ENCODE measurements at regions not wholly inside any gene's neighbourhood (a gene's known extent, or its start where the extent isn't known, plus 50 kb on each side); places are given as distances from the start of the nearest gene placed in this dataset.

GRCh38 chr10:4234661-4235060 is 449.7 kb upstream of the KLF6 start:
- TF ChIP-seq EZH2 (IDR thresholded peaks at IDR 0.05; ENCODE audit: insufficient read depth, poor library complexity, severe bottlenecking) (no peak), EZH2phosphoT487 (IDR thresholded peaks at IDR 0.05; ENCODE audit: insufficient read depth, low read depth) (no peak)
- Histone ChIP-seq H3K27ac (no peak overlapping the region), H4K20me1 (ENCODE audit: insufficient read depth) (no peaks in the 10 kb centered on the region), H2AFZ (no peak overlapping the region), H3K9ac (no peak overlapping the region), H3K27me3 (replicated peaks; ENCODE audit: insufficient read depth) (no peaks in the 10 kb centered on the region), H3K9me3 (ENCODE audit: low read depth) (no peaks in the 10 kb centered on the region), H3K4me1 (ENCODE audit: insufficient read depth) (peaks cover 6% of the 10 kb centered on the region), H3K4me3 (no peak overlapping the region), H3K9me2 (ENCODE audit: insufficient read depth) (no peaks in the 10 kb centered on the region), H3F3A (ENCODE audit: insufficient read depth) (peaks cover 4% of the 10 kb centered on the region), H3K4me2 (ENCODE audit: unreplicated experiment) (no peak overlapping the region), H3K79me2 (ENCODE audit: insufficient read depth) (no peaks in the 10 kb centered on the region), H3K36me3 (ENCODE audit: low read depth) (no peaks in the 10 kb centered on the region)
- DNase-seq: no peak
- 82 to 85% methylated on average over 8 of the region's 8 CpGs for WGBS, 2 experiments (ENCODE audit: low coverage in 1 of 2, low lambda C conversion rate in 2 of 2, missing lambda C conversion rate in 2 of 2)
- in situ Hi-C loops (cut with MboI): loop anchor here (25.0 kb wide), 2 partner anchors 528 to 997 kb away; no protein-coding TSS in a partner anchor

GRCh38 chr10:4231439-4231838 is 446.4 kb upstream of the KLF6 start:
- in situ Hi-C loops (cut with MboI): loop anchor here (25.0 kb wide), 2 partner anchors 531 to 994 kb away; no protein-coding TSS in a partner anchor

DNA sequence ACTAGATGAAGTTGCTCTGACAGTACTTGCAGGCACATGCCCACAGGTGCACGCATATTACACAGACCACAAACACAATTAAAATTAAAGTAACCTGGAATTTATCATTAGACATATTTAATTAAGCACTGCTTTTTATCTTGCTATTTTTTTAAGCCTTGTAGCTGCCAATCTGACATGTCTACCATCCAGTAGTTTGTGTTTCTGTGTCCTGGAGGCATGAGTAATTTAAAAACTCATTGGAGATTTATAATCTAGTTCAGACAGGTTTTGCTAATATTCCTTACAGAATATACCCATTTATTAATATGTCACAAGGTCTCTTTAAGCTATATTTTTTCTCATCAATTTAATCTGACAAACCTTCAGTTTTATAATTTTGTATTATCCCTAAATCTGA is 445.0 kb upstream of the KLF6 start:
- H3K79me2 ChIP-seq (ENCODE audit: insufficient read depth): no peaks in the 10 kb centered on the region
- H3K9me2 ChIP-seq (ENCODE audit: insufficient read depth): no peaks in the 10 kb centered on the region
- no peak for TF ChIP-seq EZH2phosphoT487 (IDR thresholded peaks at IDR 0.05; ENCODE audit: insufficient read depth, low read depth)
- TF ChIP-seq EZH2 (IDR thresholded peaks at IDR 0.05; ENCODE audit: insufficient read depth, poor library complexity, severe bottlenecking): no peak
- H2AFZ ChIP-seq: no peak overlapping the region
- no peaks in the 10 kb centered on the region for H3K36me3 ChIP-seq (ENCODE audit: low read depth)
- 97 to 100% methylated on average over 1 of the region's 1 CpG for WGBS, 2 experiments (ENCODE audit: low coverage in 1 of 2, low lambda C conversion rate in 2 of 2, missing lambda C conversion rate in 2 of 2)
- no peak overlapping the region for H3K4me3 ChIP-seq
- DNase-seq: no peak
- H3K27ac ChIP-seq: no peak overlapping the region
- no peaks in the 10 kb centered on the region for H3F3A ChIP-seq (ENCODE audit: insufficient read depth)
- no peaks in the 10 kb centered on the region for H3K4me1 ChIP-seq (ENCODE audit: insufficient read depth)
- no peaks in the 10 kb centered on the region for H3K27me3 ChIP-seq (replicated peaks; ENCODE audit: insufficient read depth)
- no peaks in the 10 kb centered on the region for H3K9me3 ChIP-seq (ENCODE audit: low read depth)
- H3K9ac ChIP-seq: no peak overlapping the region
- H3K4me2 ChIP-seq (ENCODE audit: unreplicated experiment): no peak overlapping the region
- H4K20me1 ChIP-seq (ENCODE audit: insufficient read depth): no peaks in the 10 kb centered on the region
- in situ Hi-C loops (cut with MboI): loop anchor here (25.0 kb wide), 2 partner anchors 532 to 993 kb away; no protein-coding TSS in a partner anchor

More at GRCh38 chr10:4231439-4231838, 446.4 kb upstream of the KLF6 start:
- Histone ChIP-seq H3K36me3 (ENCODE audit: low read depth) (no peaks in the 10 kb centered on the region), H3F3A (ENCODE audit: insufficient read depth) (no peaks in the 10 kb centered on the region), H3K9me2 (ENCODE audit: insufficient read depth) (no peaks in the 10 kb centered on the region), H3K27ac (no peak overlapping the region), H3K4me2 (ENCODE audit: unreplicated experiment) (no peak overlapping the region), H3K9me3 (ENCODE audit: low read depth) (no peaks in the 10 kb centered on the region), H3K27me3 (replicated peaks; ENCODE audit: insufficient read depth) (no peaks in the 10 kb centered on the region), H3K4me3 (no peak overlapping the region), H3K4me1 (ENCODE audit: insufficient read depth) (no peaks in the 10 kb centered on the region), H4K20me1 (ENCODE audit: insufficient read depth) (no peaks in the 10 kb centered on the region), H2AFZ (no peak overlapping the region), H3K79me2 (ENCODE audit: insufficient read depth) (no peaks in the 10 kb centered on the region), H3K9ac (no peak overlapping the region)
- TF ChIP-seq EZH2phosphoT487 (IDR thresholded peaks at IDR 0.05; ENCODE audit: insufficient read depth, low read depth): no peak
- no peak for TF ChIP-seq EZH2 (IDR thresholded peaks at IDR 0.05; ENCODE audit: insufficient read depth, poor library complexity, severe bottlenecking)
- no peak for DNase-seq
- 94% methylated on average over 7 of the region's 7 CpGs for WGBS, 2 experiments (ENCODE audit: low coverage in 1 of 2, low lambda C conversion rate in 2 of 2, missing lambda C conversion rate in 2 of 2)

GRCh38 chr10:4229106-4229505 is 444.1 kb upstream of the KLF6 start:
- Histone ChIP-seq H3K27me3 (replicated peaks; ENCODE audit: insufficient read depth) (no peaks in the 10 kb centered on the region), H3K9ac (no peak overlapping the region), H3K79me2 (ENCODE audit: insufficient read depth) (no peaks in the 10 kb centered on the region), H3K9me3 (ENCODE audit: low read depth) (no peaks in the 10 kb centered on the region), H3K4me3 (no peak overlapping the region), H3K4me2 (ENCODE audit: unreplicated experiment) (no peak overlapping the region), H3K4me1 (ENCODE audit: insufficient read depth) (no peaks in the 10 kb centered on the region), H3K27ac (no peak overlapping the region), H3F3A (ENCODE audit: insufficient read depth) (no peaks in the 10 kb centered on the region), H3K36me3 (ENCODE audit: low read depth) (no peaks in the 10 kb centered on the region), H3K9me2 (ENCODE audit: insufficient read depth) (no peaks in the 10 kb centered on the region), H4K20me1 (ENCODE audit: insufficient read depth) (no peaks in the 10 kb centered on the region), H2AFZ (no peak overlapping the region)
- TF ChIP-seq EZH2 (IDR thresholded peaks at IDR 0.05; ENCODE audit: insufficient read depth, poor library complexity, severe bottlenecking) (no peak), EZH2phosphoT487 (IDR thresholded peaks at IDR 0.05; ENCODE audit: insufficient read depth, low read depth) (no peak)
- 98% methylated on average over 5 of the region's 5 CpGs for WGBS, 2 experiments (ENCODE audit: low coverage in 1 of 2, low lambda C conversion rate in 2 of 2, missing lambda C conversion rate in 2 of 2)
- in situ Hi-C loops (cut with MboI): loop anchor here (25.0 kb wide), 2 partner anchors 533 to 992 kb away; no protein-coding TSS in a partner anchor
- DNase-seq: no peak

DNA sequence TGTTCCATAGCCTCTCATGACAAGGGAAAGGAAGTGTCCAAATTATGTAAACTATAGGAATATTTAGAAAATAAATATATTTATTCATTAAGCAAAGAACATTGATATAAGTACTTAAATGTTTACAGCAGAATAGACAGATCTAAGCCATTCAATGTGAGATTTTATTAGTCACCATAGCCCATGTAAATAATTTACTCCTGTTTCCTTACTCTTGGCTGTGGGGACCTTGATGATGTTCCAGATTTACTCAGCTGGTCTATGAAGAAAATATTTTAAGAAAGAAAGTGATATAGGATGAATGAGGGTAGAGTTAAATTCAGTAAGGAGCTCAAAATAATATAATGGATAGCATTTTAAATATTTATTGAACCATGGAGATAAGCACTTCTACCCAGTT is 442.6 kb upstream of the KLF6 start:
- TF ChIP-seq EZH2phosphoT487 (IDR thresholded peaks at IDR 0.05; ENCODE audit: insufficient read depth, low read depth): no peak
- TF ChIP-seq EZH2 (IDR thresholded peaks at IDR 0.05; ENCODE audit: insufficient read depth, poor library complexity, severe bottlenecking): no peak

More for the DNA sequence above, 442.6 kb upstream of the KLF6 start:
- Histone ChIP-seq H3K27ac (no peak overlapping the region), H3K79me2 (ENCODE audit: insufficient read depth) (no peaks in the 10 kb centered on the region), H3K4me1 (ENCODE audit: insufficient read depth) (no peaks in the 10 kb centered on the region), H3K4me2 (ENCODE audit: unreplicated experiment) (no peak overlapping the region), H3K9ac (no peak overlapping the region), H3K9me3 (ENCODE audit: low read depth) (no peaks in the 10 kb centered on the region), H4K20me1 (ENCODE audit: insufficient read depth) (no peaks in the 10 kb centered on the region), H3F3A (ENCODE audit: insufficient read depth) (no peaks in the 10 kb centered on the region), H3K4me3 (no peak overlapping the region), H2AFZ (no peak overlapping the region), H3K9me2 (ENCODE audit: insufficient read depth) (no peaks in the 10 kb centered on the region), H3K27me3 (replicated peaks; ENCODE audit: insufficient read depth) (no peaks in the 10 kb centered on the region), H3K36me3 (ENCODE audit: low read depth) (no peaks in the 10 kb centered on the region)
- in situ Hi-C loops (cut with MboI): loop anchor here (25.0 kb wide), 2 partner anchors 535 to 990 kb away; no protein-coding TSS in a partner anchor
- no peak for DNase-seq
